Uterus (tissue), 3 donors: ENCODE measurements at regions not wholly inside any gene's neighbourhood (a gene's known extent, or its start where the extent isn't known, plus 50 kb on each side); places are given as distances from the start of the nearest gene placed in this dataset.

Experiments used
- DNase-seq, 2 donors: peaks; one replicate each; pipeline ENCODE4 v3.0.0-alpha.2; 2019 to 2020
- H3K27ac ChIP-seq, 2 donors: fragments of 200-600 bp; sonication (generic); 1 replicate in 1 of 2; 2 replicates in 1 of 2; pipeline ENCODE4 v1.5.1; 2016 to 2018
- H3K27me3 ChIP-seq, 2 donors: fragments of 200-600 bp; sonication (generic); one replicate each; pipeline ENCODE4 v1.5.1; 2018 to 2019; ENCODE audit warnings: control low read depth in 1 of 2
- H3K36me3 ChIP-seq, 2 donors: fragments of 200-600 bp; sonication (generic); one replicate each; pipeline ENCODE4 v1.5.1; 2019; ENCODE audit warnings: control low read depth in 1 of 2
- H3K4me1 ChIP-seq, 2 donors: fragments of 200-600 bp; sonication (generic); one replicate each; pipeline ENCODE4 v1.5.1; 2018 to 2019; ENCODE audit warnings: control low read depth in 1 of 2
- H3K4me3 ChIP-seq, 2 donors: fragments of 200-600 bp; sonication (generic); 1 replicate in 1 of 2; 2 replicates in 1 of 2; pipeline ENCODE4 v1.5.1; 2018 to 2019; ENCODE audit warnings: mild to moderate bottlenecking in 1 of 2
- H3K9me3 ChIP-seq, 2 donors: fragments of 200-600 bp; sonication (generic); one replicate each; pipeline ENCODE4 v1.5.1; 2019; ENCODE audit warnings: control low read depth in 1 of 2
- POLR2A ChIP-seq, 2 donors: fragments of 450-650 bp; IDR thresholded peaks; one replicate each; pipeline ENCODE4 v1.6.1; 2016; ENCODE audit warnings: antibody characterized with exemption in 2 of 2, mild to moderate bottlenecking in 1 of 2, moderate library complexity in 1 of 2
- intact Hi-C: fragments of 100-400 bp; cut with DNase I; formaldehyde crosslinking; loops from one replicate; pipeline ENCODE4 v1.15.1; 2023; ENCODE audit warnings: low total_unique reads
- TF ChIP-seq, protein P1 (sequence below), 4 experiments: fragments of 200-600 bp in 2 of 4; fragments of 450-650 bp in 2 of 4; sonication (generic) in 2 of 4; IDR thresholded peaks; one replicate each; pipeline ENCODE4 v1.5.1; 2016 to 2019; ENCODE audit warnings: antibody characterized with exemption in 4 of 4, mild to moderate bottlenecking in 2 of 4, moderate library complexity in 1 of 4
- donor health status: DM: yes; HTN: yes; CAD: no.

DNA sequence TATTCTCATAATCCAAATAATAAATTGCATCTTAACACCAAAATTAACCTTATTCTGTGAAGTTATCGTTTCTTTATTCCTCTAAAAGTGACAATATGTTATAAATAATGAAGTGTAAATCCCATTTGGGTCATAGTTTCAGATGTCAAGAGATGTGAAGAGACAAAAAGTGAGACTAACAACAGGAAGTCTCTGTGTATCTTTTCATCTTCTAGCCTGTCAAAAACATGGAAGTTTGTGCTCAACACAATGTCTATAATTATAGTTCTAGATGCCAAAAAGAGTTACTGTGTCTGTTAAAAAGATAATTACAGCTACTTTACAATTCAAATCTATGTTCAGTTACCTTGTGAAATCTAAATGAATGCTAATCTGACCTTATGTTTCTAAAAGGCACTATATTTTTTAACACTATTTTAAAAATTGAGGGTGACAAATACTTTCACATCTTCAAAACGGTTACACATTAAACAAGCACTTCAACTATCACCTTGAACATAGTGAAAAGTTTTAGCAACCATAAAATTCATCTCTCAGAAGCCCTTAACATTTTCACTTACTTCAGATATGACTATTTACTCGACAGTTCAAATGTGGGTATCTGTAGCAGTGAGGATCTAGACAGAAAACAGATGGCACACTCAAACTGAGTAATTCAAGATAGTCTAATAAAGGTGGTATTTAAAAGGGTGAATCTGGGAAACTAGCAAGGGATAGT lies 509.8 kb downstream of the ARAP2 start:
- Histone ChIP-seq H3K27ac (no peak overlapping the region), H3K36me3 (no peaks in the 10 kb centered on the region), H3K27me3 (no peaks in the 10 kb centered on the region), H3K9me3 (no peaks in the 10 kb centered on the region), H3K4me3 (no peak overlapping the region), H3K4me1 (no peaks in the 10 kb centered on the region)
- intact Hi-C loops: no loop called here
- TF ChIP-seq, protein P1, sequence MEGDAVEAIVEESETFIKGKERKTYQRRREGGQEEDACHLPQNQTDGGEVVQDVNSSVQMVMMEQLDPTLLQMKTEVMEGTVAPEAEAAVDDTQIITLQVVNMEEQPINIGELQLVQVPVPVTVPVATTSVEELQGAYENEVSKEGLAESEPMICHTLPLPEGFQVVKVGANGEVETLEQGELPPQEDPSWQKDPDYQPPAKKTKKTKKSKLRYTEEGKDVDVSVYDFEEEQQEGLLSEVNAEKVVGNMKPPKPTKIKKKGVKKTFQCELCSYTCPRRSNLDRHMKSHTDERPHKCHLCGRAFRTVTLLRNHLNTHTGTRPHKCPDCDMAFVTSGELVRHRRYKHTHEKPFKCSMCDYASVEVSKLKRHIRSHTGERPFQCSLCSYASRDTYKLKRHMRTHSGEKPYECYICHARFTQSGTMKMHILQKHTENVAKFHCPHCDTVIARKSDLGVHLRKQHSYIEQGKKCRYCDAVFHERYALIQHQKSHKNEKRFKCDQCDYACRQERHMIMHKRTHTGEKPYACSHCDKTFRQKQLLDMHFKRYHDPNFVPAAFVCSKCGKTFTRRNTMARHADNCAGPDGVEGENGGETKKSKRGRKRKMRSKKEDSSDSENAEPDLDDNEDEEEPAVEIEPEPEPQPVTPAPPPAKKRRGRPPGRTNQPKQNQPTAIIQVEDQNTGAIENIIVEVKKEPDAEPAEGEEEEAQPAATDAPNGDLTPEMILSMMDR (IDR thresholded peaks at IDR 0.05): no peak
- no peak for TF ChIP-seq POLR2A (IDR thresholded peaks at IDR 0.05)
- DNase-seq: no peak

DNA sequence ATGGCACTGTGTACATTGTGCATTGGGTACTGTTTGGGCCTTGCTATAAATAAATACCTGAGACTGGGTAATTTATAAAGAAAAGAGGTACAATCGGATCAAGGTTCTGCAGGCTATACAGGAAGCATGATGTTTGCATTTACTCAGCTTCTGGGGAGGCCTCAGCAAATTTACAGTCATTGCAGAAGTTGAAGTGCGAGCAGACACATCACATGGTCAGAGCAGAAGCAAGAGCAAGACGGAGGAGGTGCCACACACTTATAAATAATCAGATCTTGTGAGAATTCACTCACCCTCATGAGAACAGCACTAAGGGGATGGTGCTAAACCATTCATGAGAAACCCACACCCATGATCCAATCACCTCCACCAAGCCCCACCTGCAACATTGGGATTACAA lies 505.0 kb downstream of the ARAP2 start:
- intact Hi-C loops: no loop called here

DNA sequence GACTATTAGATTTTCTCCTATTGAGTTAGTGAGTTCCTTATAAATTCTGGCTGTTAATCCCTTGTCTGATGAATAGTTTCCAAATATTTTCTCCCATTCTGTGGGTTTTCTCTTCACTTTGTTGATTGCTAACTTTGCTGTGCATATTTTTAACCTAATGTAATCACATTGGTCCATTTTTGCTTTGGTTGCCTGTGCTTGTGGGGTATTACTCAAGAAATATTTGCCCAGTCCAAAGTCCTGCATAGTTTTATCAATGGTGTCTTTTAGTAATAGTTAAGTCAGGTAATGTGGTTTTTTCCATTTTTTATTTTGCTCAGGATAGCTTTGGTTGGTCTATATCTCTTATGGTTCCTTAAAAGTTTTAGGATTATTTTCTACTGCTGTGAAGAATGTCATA lies 490.3 kb downstream of the ARAP2 start:
- no peaks in the 10 kb centered on the region for H3K9me3 ChIP-seq
- DNase-seq: no peak

More for the DNA sequence above, 505.0 kb downstream of the ARAP2 start:
- H3K27ac ChIP-seq: no peak overlapping the region
- H3K36me3 ChIP-seq: no peaks in the 10 kb centered on the region
- H3K27me3 ChIP-seq: no peaks in the 10 kb centered on the region
- TF ChIP-seq, protein P1 (IDR thresholded peaks at IDR 0.05): no peak
- no peak for TF ChIP-seq POLR2A (IDR thresholded peaks at IDR 0.05)
- no peak for DNase-seq
- H3K4me1 ChIP-seq: no peaks in the 10 kb centered on the region
- H3K9me3 ChIP-seq: no peaks in the 10 kb centered on the region
- no peak overlapping the region for H3K4me3 ChIP-seq

DNA sequence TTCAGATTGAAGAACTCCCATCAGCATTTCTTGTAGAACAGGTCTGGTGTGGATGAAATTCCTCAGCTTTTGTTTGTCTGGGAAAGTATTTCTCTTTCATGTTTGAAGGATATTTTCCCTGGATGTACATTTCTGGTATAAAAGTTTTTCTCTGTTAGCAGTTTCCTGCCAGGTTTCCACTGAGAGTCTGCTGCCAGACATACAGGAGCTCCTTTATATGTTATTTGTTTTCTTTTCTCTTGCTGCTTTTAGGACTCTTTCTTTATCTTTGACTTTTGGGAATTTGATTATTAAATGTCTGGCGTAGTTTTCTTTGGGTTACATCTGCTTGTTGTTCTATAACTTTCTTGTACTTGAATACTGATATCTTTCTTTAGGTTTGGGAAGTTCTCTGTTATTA lies 486.5 kb downstream of the ARAP2 start:
- Histone ChIP-seq H3K27me3 (no peaks in the 10 kb centered on the region), H3K27ac (no peak overlapping the region), H3K36me3 (no peaks in the 10 kb centered on the region), H3K4me3 (no peak overlapping the region), H3K9me3 (no peaks in the 10 kb centered on the region), H3K4me1 (no peaks in the 10 kb centered on the region)
- TF ChIP-seq POLR2A (IDR thresholded peaks at IDR 0.05): no peak
- intact Hi-C loops: no loop called here
- DNase-seq: no peak

More for the DNA sequence above, 490.3 kb downstream of the ARAP2 start:
- Histone ChIP-seq H3K27me3 (no peaks in the 10 kb centered on the region), H3K36me3 (no peaks in the 10 kb centered on the region), H3K4me1 (no peaks in the 10 kb centered on the region), H3K27ac (no peak overlapping the region), H3K4me3 (no peak overlapping the region)
- TF ChIP-seq, protein P1 (IDR thresholded peaks at IDR 0.05): no peak
- TF ChIP-seq POLR2A (IDR thresholded peaks at IDR 0.05): no peak
- intact Hi-C loops: no loop called here

DNA sequence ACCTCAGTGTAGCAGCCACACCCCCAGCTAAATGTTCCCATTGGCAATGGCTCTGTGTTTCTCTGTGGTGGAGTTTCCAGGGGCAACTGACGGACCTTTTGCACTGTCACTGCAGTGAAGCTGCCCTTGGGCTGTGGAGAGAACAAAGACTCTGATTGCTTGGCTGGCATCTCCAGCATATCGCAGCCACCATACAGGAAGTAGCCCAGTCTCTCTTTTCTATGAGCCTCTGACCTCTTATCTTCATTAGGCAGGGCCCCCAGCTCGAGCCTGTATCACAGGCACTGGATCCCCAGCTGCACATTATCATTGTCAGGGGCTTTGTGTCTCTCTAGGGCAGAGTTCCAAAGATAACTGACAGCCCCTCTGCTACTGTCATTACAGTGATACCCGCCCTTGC lies 483.5 kb downstream of the ARAP2 start:
- Histone ChIP-seq H3K27ac (no peak overlapping the region), H3K9me3 (no peaks in the 10 kb centered on the region)
- TF ChIP-seq, protein P1 (IDR thresholded peaks at IDR 0.05): no peak
- TF ChIP-seq POLR2A (IDR thresholded peaks at IDR 0.05): no peak

More for the DNA sequence above, 483.5 kb downstream of the ARAP2 start:
- no peak for DNase-seq
- intact Hi-C loops: no loop called here
- Histone ChIP-seq H3K4me3 (no peak overlapping the region), H3K27me3 (no peaks in the 10 kb centered on the region), H3K36me3 (no peaks in the 10 kb centered on the region), H3K4me1 (no peaks in the 10 kb centered on the region)
